Lung (tissue), 11 donors: ENCODE measurements at regions not wholly inside any gene's neighbourhood (a gene's known extent, or its start where the extent isn't known, plus 50 kb on each side); places are given as distances from the start of the nearest gene placed in this dataset.

Source experiments
- ATAC-seq: fragments of 200-7000 bp; cut with Tn5 transposase; one replicate; pipeline ENCODE4 v1.9.1; 2020; ENCODE audit warnings: moderate number of reproducible peaks; ENCODE audit not compliant: insufficient read depth, low FRiP score
- DNase-seq, 3 donors: peaks; one replicate each; pipeline ENCODE4 v3.0.0-alpha.2; 2013 to 2017
- H3K27ac ChIP-seq, 2 donors: one replicate each; pipeline ENCODE4 v1.5.1; 2013; ENCODE audit warnings: mild to moderate bottlenecking in 2 of 2, moderate library complexity in 2 of 2, control low read depth in 1 of 2, inconsistent platforms in 1 of 2, low read depth in 1 of 2, low read length in 1 of 2
- H3K27me3 ChIP-seq, 3 donors: one replicate each; pipeline ENCODE4 v1.5.1; 2013; ENCODE audit warnings: low read length in 2 of 3; ENCODE audit not compliant: control insufficient read depth in 3 of 3, insufficient read depth in 3 of 3
- H3K36me3 ChIP-seq, 4 donors: one replicate each; pipeline ENCODE4 v1.5.1; 2013; ENCODE audit warnings: low read length in 4 of 4, mild to moderate bottlenecking in 1 of 4, moderate library complexity in 1 of 4; ENCODE audit not compliant: control insufficient read depth in 4 of 4, insufficient read depth in 4 of 4
- H3K4me1 ChIP-seq, 5 donors: one replicate each; pipeline ENCODE4 v1.5.1; 2013; ENCODE audit warnings: low read length in 5 of 5, mild to moderate bottlenecking in 2 of 5, moderate library complexity in 1 of 5; ENCODE audit not compliant: control insufficient read depth in 5 of 5, insufficient read depth in 5 of 5
- H3K4me3 ChIP-seq: one replicate; pipeline ENCODE4 v1.5.1; 2013; ENCODE audit warnings: mild to moderate bottlenecking, control low read depth, moderate library complexity
- H3K9ac ChIP-seq, 2 donors: one replicate each; pipeline ENCODE4 v1.5.1; 2013; ENCODE audit warnings: low read length in 2 of 2, control low read depth in 1 of 2; ENCODE audit not compliant: insufficient read depth in 1 of 2
- H3K9me3 ChIP-seq, 4 donors: one replicate each; pipeline ENCODE4 v1.5.1; 2013; ENCODE audit warnings: low read length in 3 of 4, mild to moderate bottlenecking in 1 of 4, moderate library complexity in 1 of 4; ENCODE audit not compliant: control insufficient read depth in 4 of 4, insufficient read depth in 3 of 4
- CTCF ChIP-seq: IDR thresholded peaks from 2 replicates; pipeline ENCODE4 v1.5.1; 2012; ENCODE audit warnings: mild to moderate bottlenecking; ENCODE audit errors: control extremely low read depth, extremely low read depth
- WGBS, 2 donors: extraction: QIAGEN DNeasy Blood & Tissue Kit; methylation state at CpG; one replicate each; pipeline ENCODE4 v1.1.7; 2013; 5-methylcytosine and 5-hydroxymethylcytosine counted together
- donor health status: control.
- donor health status: control.
- donor health status: Bipolar disorder and iron deficiency.
- donor health status: healthy.
- donor health status: DM: yes; HTN: yes; CAD: no.

GRCh38 chr6:44618371-44618770 is 230.9 kb downstream of the CDC5L start:
- Histone ChIP-seq H3K9me3 (no peaks in the 10 kb centered on the region), H3K36me3 (no peaks in the 10 kb centered on the region), H3K27me3 (no peaks in the 10 kb centered on the region), H3K27ac (no peak overlapping the region), H3K4me1 (no peaks in the 10 kb centered on the region), H3K4me3 (no peak overlapping the region), H3K9ac (no peak overlapping the region)
- DNase-seq (no peak), ATAC-seq (no peak)
- TF ChIP-seq CTCF: no peak
- WGBS, 2 donors: 40 to 57% methylated on average over 4 of the region's 4 CpGs

- 82 to 89% methylated on average over 4 of the region's 4 CpGs for WGBS, 2 donors
- Histone ChIP-seq H3K4me3 (no peak overlapping the region), H3K9me3 (no peaks in the 10 kb centered on the region), H3K4me1 (no peaks in the 10 kb centered on the region), H3K27me3 (no peaks in the 10 kb centered on the region), H3K36me3 (no peaks in the 10 kb centered on the region), H3K9ac (no peak overlapping the region), H3K27ac (no peak overlapping the region)
- no peak for DNase-seq
- TF ChIP-seq CTCF: no peak
- ATAC-seq: no peak
These were observed 233.4 kb downstream of the CDC5L start for GRCh38 chr6:44620922-44621321.

GRCh38 chr6:44621846-44622245 is 234.3 kb downstream of the CDC5L start:
- ATAC-seq: no peak
- H3K9me3 ChIP-seq: no peaks in the 10 kb centered on the region

More at GRCh38 chr6:44621846-44622245, 234.3 kb downstream of the CDC5L start:
- no peak overlapping the region for H3K4me3 ChIP-seq
- H3K27me3 ChIP-seq: no peaks in the 10 kb centered on the region
- no peaks in the 10 kb centered on the region for H3K36me3 ChIP-seq
- 40 to 63% methylated on average over 2 of the region's 2 CpGs for WGBS, 2 donors
- TF ChIP-seq CTCF: no peak
- H3K9ac ChIP-seq: no peak overlapping the region
- no peaks in the 10 kb centered on the region for H3K4me1 ChIP-seq
- H3K27ac ChIP-seq: no peak overlapping the region
- peak in 1 of 3 donors; percentile 22 for DNase-seq
